ENCODE measurements at regions not wholly inside any gene's neighbourhood (a gene's known extent, or its start where the extent isn't known, plus 50 kb on each side); places are given as distances from the start of the nearest gene placed in this dataset.
"Not testable (repeated sequence)": the region's sequence is repeated elsewhere in the genome, so short reads cannot be mapped to it uniquely, and the experiment has no call there.

GRCh38 chr2:192419786-192420185 is 225.1 kb upstream of the TMEFF2 start:
- CTCF ChIA-PET: no interaction called here
- no peak overlapping the region for H3K27ac Mint-ChIP-seq

GRCh38 chr2:192416060-192416459 is 221.3 kb upstream of the TMEFF2 start:
- TF ChIP-seq CTCF (IDR thresholded peaks at IDR 0.05): no peak
- Mint-ChIP-seq H3K27ac (no peak overlapping the region), H3K36me3 (ENCODE audit: low read depth) (no peaks in the 10 kb centered on the region), H3K4me3 (no peak overlapping the region), H3K4me1 (no peaks in the 10 kb centered on the region), H3K27me3 (no peaks in the 10 kb centered on the region), H3K9me3 (no peaks in the 10 kb centered on the region)
- ATAC-seq (ENCODE audit: low read depth) (no peak), DNase-seq (no peak)
- intact Hi-C loops (cut with micrococcal nuclease): no loop called here
- POLR2A ChIA-PET: no interaction called here
- CTCF ChIA-PET: no interaction called here

More at GRCh38 chr2:192419786-192420185, 225.1 kb upstream of the TMEFF2 start:
- intact Hi-C loops (cut with micrococcal nuclease): no loop called here
- no peaks in the 10 kb centered on the region for H3K4me1 Mint-ChIP-seq
- no peak for ATAC-seq (ENCODE audit: low read depth)
- no peaks in the 10 kb centered on the region for H3K36me3 Mint-ChIP-seq (ENCODE audit: low read depth)
- TF ChIP-seq CTCF (IDR thresholded peaks at IDR 0.05): no peak
- no peaks in the 10 kb centered on the region for H3K9me3 Mint-ChIP-seq
- H3K27me3 Mint-ChIP-seq: no peaks in the 10 kb centered on the region
- POLR2A ChIA-PET: no interaction called here
- DNase-seq: no peak
- no peak overlapping the region for H3K4me3 Mint-ChIP-seq

GRCh38 chr2:192414794-192415193 is 220.1 kb upstream of the TMEFF2 start:
- ATAC-seq (ENCODE audit: low read depth) (no peak), DNase-seq (no peak)
- no peaks in the 10 kb centered on the region for H3K36me3 Mint-ChIP-seq (ENCODE audit: low read depth)
- H3K9me3 Mint-ChIP-seq: no peaks in the 10 kb centered on the region
- no peaks in the 10 kb centered on the region for H3K4me1 Mint-ChIP-seq
- H3K27ac Mint-ChIP-seq: no peak overlapping the region
- no peaks in the 10 kb centered on the region for H3K27me3 Mint-ChIP-seq
- ChIA-PET POLR2A (no interaction called here), CTCF (no interaction called here)
- no peak for TF ChIP-seq CTCF (IDR thresholded peaks at IDR 0.05)
- intact Hi-C loops (cut with micrococcal nuclease): no loop called here
- H3K4me3 Mint-ChIP-seq: no peak overlapping the region

DNA sequence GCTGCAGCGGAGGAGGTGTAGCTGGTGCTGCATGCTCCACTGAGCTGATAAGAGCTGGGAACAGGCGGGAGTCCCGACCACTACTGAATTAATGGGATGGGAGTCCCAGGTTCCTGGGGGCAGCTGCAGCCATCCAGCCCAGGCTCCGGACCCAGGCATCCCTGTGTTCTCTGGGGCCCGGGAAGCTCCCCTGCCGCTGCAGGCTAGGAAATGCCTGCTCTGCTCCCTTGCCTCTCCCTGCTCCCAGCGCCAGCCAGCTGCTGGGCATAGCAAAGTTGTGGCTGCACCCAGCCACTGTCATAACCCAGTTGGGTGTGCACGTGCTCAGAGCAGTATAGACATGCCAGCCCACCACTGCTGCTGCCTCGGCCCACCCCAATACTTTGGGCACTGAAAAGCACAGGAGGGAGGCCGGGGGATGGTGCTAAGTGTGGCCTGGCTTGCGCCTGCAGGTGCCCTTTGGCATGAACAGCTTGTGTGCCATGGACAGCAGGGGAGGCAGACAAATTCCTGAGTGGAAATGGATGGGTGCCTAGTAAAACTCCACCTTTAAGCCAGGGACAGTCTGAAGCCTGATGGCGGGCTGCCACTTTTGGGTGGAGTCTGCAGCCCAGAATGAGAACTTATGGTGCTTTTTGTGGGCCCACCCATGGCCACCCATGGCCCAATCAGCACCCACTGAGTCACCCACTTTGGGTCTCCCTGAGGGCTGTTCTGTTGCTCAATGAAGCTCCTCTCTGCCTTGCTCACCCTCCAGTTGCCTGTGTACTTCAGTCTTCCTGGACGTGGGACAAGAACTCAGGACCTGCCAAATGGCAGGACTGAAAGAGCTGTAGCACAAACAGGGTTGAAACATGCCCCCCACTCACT is 219.3 kb upstream of the TMEFF2 start:
- no peak for DNase-seq
- H3K9me3 Mint-ChIP-seq: no peaks in the 10 kb centered on the region
- H3K4me3 Mint-ChIP-seq: no peak overlapping the region
- no peaks in the 10 kb centered on the region for H3K36me3 Mint-ChIP-seq (ENCODE audit: low read depth)
- TF ChIP-seq CTCF (IDR thresholded peaks at IDR 0.05): no peak
- H3K27me3 Mint-ChIP-seq: no peaks in the 10 kb centered on the region
- ChIA-PET CTCF (no interaction called here), POLR2A (no interaction called here)
- no peaks in the 10 kb centered on the region for H3K4me1 Mint-ChIP-seq
- no peak overlapping the region for H3K27ac Mint-ChIP-seq
- intact Hi-C loops (cut with micrococcal nuclease): no loop called here
- ATAC-seq (ENCODE audit: low read depth): no peak

DNA sequence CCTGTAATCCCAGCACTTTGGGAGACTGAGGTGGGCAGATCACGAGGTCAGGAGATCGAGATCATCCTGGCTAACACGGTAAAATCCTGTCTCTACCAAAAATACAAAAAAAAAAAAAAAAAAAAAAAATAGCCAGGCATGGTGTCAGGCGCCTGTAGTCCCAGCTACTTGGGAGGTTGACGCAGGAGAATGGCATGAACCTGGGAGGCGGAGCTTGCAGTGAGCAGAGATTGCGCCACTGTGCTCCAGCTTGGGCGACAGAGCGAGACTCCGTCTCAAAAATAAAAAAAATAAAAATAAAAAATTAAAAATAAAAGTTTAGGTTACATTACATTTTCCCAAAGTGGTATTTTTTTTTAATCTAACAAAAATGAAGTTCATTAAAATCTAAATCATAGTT is 218.1 kb upstream of the TMEFF2 start:
- POLR2A ChIA-PET, H3K4me3 Mint-ChIP-seq, H3K27me3 Mint-ChIP-seq: not testable (repeated sequence)

GRCh38 chr2:192412394-192412793 is 217.7 kb upstream of the TMEFF2 start:
- ATAC-seq (ENCODE audit: low read depth) (no peak), DNase-seq (no peak)
- TF ChIP-seq CTCF (IDR thresholded peaks at IDR 0.05): no peak
- intact Hi-C loops (cut with micrococcal nuclease): no loop called here
- no peaks in the 10 kb centered on the region for H3K9me3 Mint-ChIP-seq
- H3K27me3 Mint-ChIP-seq: no peaks in the 10 kb centered on the region
- POLR2A ChIA-PET: no interaction called here
- CTCF ChIA-PET: no interaction called here
- no peak overlapping the region for H3K27ac Mint-ChIP-seq
- no peaks in the 10 kb centered on the region for H3K36me3 Mint-ChIP-seq (ENCODE audit: low read depth)
- H3K4me1 Mint-ChIP-seq: no peaks in the 10 kb centered on the region
- no peak overlapping the region for H3K4me3 Mint-ChIP-seq

More for the DNA sequence above, 218.1 kb upstream of the TMEFF2 start:
- DNase-seq; H3K36me3 Mint-ChIP-seq (ENCODE audit: low read depth); H3K4me1 Mint-ChIP-seq; CTCF ChIA-PET; ATAC-seq (ENCODE audit: low read depth); intact Hi-C loops (cut with micrococcal nuclease); H3K9me3 Mint-ChIP-seq; H3K27ac Mint-ChIP-seq: not testable (repeated sequence)
